ENCODE measurements at regions not wholly inside any gene's neighbourhood (a gene's known extent, or its start where the extent isn't known, plus 50 kb on each side); places are given as distances from the start of the nearest gene placed in this dataset.

DNA sequence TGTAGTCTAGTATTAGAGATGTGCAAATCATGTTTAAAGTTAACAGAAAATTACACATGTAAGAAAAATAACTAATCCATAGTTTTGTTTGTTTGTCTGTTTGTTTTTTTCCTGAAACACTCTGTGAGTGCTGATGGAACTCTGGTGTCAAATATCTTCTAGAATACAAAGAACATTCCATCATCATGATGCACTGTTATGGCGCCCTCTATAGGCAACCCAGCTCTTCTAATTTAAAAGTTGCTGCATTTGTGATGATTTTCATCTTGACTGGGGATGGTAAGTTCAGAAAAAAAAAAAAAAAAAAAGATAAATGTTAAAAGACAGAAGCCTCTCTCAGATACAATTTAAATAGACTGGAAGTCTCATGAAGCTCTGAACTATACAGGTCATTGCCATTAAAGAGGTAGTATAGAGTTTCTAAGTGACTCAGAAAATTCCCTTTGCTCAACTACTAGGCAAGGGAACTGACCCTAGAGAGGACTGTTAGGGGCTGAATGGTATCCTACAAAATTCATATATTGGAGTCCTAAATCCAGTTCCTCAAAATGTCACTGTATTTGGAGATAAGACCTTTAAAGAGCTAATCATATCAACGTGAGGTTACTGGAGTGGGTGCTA is 597.2 kb upstream of the ANO3 start:
- TF ChIP-seq ZNF274 (IDR thresholded peaks at IDR 0.05; ENCODE audit: low read depth, low read length) (no peak), YY1 (IDR thresholded peaks at IDR 0.05; ENCODE audit: extremely low read depth, insufficient replicate concordance, low read depth, low read length) (no peak), EZH2phosphoT487 (IDR thresholded peaks at IDR 0.05; ENCODE audit: borderline replicate concordance) (no peak), SIN3A (IDR thresholded peaks at IDR 0.05; ENCODE audit: low read depth) (no peak), RAD21 (IDR thresholded peaks at IDR 0.05; ENCODE audit: low read depth) (no peak), POLR2A (IDR thresholded peaks at IDR 0.05; ENCODE audit: borderline replicate concordance, extremely low read depth, insufficient read depth, insufficient read length) (no peak)
- TF ChIP-seq, protein P1, sequence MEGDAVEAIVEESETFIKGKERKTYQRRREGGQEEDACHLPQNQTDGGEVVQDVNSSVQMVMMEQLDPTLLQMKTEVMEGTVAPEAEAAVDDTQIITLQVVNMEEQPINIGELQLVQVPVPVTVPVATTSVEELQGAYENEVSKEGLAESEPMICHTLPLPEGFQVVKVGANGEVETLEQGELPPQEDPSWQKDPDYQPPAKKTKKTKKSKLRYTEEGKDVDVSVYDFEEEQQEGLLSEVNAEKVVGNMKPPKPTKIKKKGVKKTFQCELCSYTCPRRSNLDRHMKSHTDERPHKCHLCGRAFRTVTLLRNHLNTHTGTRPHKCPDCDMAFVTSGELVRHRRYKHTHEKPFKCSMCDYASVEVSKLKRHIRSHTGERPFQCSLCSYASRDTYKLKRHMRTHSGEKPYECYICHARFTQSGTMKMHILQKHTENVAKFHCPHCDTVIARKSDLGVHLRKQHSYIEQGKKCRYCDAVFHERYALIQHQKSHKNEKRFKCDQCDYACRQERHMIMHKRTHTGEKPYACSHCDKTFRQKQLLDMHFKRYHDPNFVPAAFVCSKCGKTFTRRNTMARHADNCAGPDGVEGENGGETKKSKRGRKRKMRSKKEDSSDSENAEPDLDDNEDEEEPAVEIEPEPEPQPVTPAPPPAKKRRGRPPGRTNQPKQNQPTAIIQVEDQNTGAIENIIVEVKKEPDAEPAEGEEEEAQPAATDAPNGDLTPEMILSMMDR (IDR thresholded peaks at IDR 0.05 in 2 of 3, conservative IDR thresholded peaks at IDR 0.05 in 1 of 3; ENCODE audit: borderline replicate concordance in 1 of 3, insufficient read depth in 1 of 3, low read depth in 2 of 3, low read length in 2 of 3) = no peak

All from HCT116 (cell line).